Jurkat, Clone E6-1 (cell line): ENCODE measurements at regions not wholly inside any gene's neighbourhood (a gene's known extent, or its start where the extent isn't known, plus 50 kb on each side); places are given as distances from the start of the nearest gene placed in this dataset.

Experiments used
- DNase-seq: peaks from one replicate; pipeline ENCODE4 v3.0.0-alpha.2; 2011; ENCODE audit warnings: low read depth, low spot score
- H3K4me3 ChIP-seq: 2 replicates; pipeline ENCODE4 v1.5.1; 2011; ENCODE audit warnings: mild to moderate bottlenecking, low read length, control low read depth, moderate library complexity

DNA sequence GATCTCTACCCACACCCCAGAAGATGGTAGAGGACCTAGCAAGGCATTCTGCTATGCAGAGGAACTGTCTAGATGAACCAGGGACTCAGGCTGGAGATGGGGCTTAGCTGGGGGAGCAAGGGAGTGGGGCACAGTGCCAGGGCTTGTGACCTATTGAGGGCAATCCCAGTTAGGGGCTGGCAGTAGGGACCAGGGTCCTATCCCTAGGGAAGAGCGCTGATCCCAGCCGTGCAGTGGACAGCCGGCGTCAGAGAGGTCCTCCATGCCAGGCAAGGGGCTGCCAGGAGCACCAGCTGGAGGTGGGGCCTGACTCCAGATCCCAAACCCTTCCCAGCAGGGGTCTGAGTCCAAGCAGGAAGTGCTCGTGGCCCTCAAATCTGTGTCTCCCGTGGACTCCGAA lies 52.7 kb upstream of the NEURL1B start:
- H3K4me3 ChIP-seq: no peak overlapping the region
- no peak for DNase-seq

DNA sequence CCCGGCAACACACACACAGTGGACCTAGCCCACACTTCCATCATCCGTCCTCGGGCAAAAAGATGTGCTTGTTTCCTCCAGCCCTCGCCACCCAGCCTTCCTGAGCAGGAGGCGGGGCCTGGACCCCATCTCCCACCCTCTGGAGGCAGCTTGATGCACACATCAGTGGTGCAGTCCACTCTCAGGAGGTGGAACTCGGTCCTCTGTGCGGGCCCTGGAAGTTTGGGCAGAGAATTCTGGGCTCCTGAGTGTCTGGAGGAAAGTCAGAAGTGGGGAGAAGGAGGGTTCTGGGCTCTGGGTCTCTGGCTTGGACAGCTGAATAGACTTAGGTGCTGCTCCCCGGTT lies 54.0 kb upstream of the NEURL1B start:
- no peak overlapping the region for H3K4me3 ChIP-seq
- no peak for DNase-seq

DNA sequence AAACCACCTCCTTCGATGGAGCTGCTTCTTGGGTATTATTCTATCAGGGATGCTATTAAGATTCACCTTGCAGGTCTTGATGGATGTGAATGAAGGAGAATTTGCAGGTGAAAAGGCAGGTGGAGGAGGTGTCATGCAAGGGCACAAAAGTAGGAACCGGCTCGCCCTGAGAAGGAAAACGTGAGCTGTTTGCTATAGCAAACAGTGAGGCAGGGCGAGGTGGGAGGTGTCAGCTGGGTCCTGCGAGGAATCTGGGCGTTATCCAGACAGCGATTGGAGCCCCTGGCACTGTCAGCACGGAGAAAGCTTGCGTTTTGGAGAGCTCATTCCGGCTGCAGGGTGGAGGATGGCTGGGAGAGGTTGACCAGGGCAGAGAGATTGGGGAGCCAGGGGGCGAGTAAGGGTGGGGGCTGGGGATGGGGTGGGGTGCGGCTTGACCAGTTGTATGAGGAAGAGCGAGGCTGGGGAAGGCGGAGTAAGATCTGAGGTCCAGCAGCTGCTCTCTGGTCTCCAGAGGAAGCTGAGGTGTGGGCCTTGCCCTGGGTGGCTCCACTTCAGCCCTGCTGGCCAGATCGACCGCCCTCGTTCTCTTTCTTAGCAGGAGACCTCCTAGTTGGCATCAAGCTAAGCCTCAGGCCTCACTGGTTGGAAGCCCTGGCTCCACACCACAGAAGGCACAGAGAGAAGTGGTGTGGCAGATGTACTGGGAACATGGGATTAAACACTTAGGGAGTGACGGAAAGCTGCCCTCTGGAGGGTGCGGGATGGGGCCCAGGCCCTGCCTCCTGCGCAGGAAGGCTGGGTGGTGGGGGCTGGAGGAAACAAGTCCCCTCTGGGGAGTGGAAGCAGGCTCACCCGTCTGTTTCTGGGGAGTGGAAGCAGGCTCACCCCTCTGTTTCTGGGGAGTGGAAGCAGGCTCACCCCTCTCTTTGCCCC lies 54.7 kb upstream of the NEURL1B start:
- H3K4me3 ChIP-seq: no peak overlapping the region
- DNase-seq: no peak

DNA sequence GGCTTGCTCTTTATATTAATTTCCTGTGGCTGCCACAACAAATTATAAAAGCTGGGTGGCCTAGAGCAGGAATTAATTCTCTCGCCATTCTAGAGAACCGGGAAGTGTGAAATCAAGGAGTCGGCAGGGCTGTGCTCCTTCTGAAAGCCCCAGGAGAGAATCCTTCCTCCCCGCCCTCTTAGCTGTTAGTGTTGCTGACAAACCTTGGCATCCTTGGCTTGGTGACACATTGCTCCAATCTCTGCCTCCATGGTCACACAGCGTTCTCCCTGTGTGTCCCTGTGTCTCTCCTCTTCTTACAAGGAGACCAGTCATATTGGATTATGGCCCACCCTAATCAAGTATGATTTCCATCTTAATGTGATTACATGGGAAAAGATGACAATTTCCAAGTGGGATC lies 55.9 kb upstream of the NEURL1B start:
- DNase-seq: no peak
- no peak overlapping the region for H3K4me3 ChIP-seq

DNA sequence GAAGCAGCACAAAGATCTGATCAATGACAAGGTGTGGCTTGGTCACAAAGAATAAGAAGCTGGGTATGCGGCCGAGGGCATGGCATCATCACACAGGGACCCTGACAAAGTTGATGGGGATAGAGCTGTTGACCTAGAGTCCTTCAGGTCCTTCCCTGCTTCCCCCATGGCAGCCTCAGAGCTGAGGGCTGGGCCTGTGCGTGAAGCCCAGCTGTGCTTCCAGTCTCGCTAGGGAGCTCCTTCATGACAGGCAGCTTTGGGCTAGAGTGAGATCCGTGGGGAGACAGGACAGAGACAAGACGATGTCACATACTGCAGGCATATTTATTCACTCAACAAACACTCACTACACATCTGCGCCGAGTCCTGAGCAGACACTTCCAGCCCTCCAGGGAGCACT lies 56.4 kb upstream of the NEURL1B start:
- DNase-seq: no peak
- no peak overlapping the region for H3K4me3 ChIP-seq

DNA sequence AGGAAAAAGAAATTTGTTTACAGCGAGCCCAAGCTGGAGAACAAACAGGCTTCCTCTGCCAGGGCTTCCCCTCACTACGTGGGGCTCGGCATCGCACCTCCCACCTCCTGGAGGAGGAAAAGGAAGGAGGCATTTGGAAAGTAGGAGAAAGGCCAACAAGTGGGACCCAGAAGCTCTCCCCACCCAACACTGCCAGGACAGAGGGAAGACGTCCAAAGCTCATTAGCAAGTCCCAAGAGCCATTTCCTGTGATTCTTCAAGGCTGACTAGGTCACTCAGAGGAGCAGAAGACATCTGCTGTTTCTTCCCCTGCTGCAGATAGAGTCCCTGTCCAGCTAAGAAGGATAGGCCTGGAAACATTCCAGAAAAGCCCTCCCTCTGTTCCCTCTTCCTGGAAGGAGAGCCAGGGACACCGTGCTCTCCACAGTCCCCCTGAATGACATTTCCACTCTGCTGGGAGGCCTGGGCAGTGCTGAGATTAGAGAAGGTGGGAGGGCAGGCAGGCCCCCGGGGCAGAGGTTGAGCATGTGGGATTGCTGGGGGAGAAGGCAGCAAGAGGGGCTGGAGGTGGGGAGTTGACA lies 57.0 kb upstream of the NEURL1B start:
- no peak for DNase-seq
- no peak overlapping the region for H3K4me3 ChIP-seq

DNA sequence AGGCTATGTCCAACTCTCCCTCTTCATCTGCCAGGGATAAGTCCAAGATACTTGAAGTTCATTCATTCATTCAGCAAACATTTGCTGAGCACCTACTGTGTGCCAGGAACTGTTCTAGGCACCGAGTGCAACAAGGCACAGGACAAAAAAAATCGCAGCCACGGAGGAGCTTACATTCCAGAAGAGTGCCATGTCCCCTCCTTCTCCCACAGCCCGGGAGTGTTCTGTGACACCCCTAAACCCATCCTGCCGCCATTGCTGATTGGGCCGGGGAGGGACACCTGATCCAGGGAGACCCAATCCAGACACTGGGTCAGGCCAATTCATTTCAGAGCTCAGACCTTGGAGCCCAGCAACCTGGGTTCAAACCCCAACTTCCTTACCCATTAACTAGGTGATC lies 58.1 kb upstream of the NEURL1B start:
- H3K4me3 ChIP-seq: no peak overlapping the region
- no peak for DNase-seq

DNA sequence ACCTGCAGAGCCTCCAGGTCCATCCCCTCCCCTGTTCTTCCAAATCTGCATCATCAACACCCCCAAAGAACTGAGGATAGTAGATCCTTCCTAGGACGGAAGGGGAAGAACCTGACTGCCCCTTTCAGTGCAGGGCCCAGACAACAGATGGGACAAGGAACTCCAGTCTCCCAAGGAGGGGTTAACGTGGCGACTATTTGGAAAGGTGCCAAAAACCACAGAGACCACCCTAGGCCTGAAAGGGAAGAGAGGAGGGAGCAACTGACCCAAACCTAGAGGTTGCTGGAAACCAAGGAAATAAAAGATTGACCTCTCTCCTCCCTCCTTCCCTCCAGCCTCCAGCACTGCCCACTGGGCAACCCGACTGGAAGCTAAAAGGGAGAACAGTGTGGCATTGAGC lies 59.7 kb upstream of the NEURL1B start:
- H3K4me3 ChIP-seq: no peak overlapping the region
- no peak for DNase-seq

DNA sequence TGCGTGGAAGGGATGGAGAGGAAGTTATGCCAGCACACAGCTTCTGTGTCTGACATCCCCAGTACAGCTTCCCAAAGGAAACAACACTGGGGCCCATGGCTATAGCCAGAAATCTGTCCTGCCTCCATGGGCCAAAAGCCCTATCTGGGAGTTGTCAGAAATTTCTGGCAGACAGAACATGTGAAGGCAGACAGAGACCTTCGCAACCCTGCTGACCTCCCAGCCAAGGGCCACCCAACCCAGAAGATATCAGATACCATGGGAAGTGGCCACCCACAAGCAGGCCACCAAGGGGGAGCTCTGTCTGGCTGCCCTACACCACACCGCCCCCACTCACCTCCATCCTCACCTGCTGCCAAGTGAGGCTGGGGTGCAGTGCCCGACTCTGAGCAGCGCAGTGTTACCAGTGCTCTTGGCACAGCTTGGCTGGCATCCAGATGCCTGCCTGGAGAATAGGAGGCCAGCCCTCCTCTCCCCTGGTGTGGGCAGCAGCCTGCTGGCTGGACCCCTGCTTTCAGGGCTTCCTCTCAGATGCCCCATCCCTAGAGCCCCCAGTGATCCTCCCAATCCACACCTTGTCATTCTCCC lies 61.6 kb upstream of the NEURL1B start:
- H3K4me3 ChIP-seq: no peak overlapping the region
- DNase-seq: no peak

DNA sequence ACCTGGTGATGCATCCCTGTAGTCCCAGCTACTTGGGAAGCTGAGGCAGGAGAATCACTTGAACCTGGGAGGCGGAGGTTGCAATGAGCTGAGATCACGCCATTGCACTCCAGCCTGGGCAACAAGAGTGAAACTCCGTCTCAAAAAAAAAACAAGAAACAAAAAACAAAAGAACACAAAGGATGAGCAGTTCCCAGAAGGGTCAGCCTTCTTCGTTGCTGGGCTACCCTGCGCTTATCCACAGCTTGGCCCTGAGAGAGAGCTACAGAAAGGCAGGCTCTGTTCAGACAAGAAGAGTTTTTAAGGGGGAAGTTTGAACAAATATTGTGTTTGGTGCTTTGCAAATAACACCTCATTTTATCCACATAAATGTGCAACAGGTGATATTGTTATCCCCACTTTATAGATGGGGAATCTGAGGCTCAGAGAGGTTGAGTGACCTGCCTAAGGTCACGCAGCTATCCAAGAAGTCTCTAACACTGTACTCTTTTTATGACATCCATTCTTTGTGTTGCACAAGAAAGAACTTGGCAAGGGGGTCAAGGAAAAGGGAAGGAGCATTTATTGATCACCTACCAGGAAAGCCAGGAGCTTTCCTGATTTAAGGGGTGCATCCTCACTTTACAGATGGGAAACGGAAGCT lies 63.7 kb upstream of the NEURL1B start:
- no peak overlapping the region for H3K4me3 ChIP-seq
- no peak for DNase-seq

DNA sequence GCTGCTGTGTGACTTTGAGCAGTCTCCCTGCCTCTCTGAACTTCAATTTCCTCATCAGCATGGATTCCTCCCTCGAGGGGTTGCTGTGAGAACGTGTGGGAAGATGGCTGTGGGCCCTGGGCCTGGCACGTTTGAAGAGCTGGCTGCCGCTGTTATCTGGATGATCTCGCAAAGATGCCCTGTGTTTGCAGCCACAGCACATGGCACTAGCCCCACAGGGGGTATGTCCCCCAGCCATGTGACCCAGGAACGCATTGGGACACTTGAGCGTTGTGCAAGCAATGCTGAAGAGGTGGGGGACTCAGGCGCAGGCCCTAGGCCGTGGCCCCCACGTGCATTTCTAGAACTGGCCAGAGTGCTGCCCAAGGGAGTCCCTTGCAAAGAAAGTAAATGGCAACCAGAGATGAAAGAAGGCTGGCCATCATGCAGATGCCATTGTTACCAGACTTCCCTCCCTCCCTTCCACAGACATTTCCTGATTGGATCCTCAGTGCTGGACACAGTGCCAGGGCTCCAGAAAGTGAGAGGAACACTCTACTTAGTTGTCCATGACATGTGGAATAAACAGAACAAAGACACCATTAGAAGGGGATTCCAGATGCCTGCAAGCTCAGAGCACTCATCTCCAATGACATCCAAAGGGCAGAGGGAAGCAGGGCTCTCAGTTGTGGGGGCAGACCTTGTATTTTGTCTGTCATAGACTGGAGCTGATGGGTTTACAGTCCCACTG lies 65.1 kb upstream of the NEURL1B start:
- H3K4me3 ChIP-seq: no peak overlapping the region

DNA sequence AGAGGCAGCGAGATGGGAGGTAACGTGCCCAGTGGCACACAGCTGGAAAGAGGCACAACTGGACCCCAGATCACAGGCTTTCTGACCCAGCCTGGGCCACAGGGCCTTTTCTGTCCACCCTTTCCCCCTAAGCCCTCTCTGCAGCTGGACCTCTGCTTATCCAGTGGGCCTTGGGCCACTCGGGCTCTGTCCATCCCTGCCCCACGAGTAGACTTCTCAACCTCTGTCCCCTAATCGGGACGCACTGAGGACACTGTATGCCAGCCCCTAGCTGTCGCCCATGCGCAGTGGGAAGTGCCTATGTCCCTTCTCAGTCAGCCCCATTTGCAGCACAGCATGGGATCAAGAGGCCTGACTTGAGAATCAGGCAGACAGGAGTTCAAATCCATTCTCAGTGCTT lies 65.6 kb upstream of the NEURL1B start:
- no peak for DNase-seq

More for the DNA sequence above, 65.1 kb upstream of the NEURL1B start:
- DNase-seq: no peak

DNA sequence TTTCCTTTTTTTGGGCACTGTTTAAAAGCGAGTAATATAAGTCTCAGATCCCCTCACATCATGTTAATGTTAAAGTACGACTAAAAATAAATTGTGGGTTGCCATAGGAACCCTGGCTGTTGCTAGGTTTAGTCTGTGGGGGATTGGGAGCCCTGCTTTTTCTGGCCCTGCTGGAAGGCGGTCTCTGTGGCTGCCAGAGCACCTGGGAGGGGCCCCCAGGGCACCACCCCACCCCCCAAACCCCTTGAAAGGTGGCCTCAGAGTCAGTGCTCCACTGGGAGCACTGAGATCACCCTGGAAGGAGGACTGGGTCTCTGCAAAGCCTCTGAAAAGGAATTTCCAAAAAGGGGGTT lies 66.2 kb upstream of the NEURL1B start:
- no peak overlapping the region for H3K4me3 ChIP-seq
- DNase-seq: no peak

More for the DNA sequence above, 65.6 kb upstream of the NEURL1B start:
- H3K4me3 ChIP-seq: no peak overlapping the region

DNA sequence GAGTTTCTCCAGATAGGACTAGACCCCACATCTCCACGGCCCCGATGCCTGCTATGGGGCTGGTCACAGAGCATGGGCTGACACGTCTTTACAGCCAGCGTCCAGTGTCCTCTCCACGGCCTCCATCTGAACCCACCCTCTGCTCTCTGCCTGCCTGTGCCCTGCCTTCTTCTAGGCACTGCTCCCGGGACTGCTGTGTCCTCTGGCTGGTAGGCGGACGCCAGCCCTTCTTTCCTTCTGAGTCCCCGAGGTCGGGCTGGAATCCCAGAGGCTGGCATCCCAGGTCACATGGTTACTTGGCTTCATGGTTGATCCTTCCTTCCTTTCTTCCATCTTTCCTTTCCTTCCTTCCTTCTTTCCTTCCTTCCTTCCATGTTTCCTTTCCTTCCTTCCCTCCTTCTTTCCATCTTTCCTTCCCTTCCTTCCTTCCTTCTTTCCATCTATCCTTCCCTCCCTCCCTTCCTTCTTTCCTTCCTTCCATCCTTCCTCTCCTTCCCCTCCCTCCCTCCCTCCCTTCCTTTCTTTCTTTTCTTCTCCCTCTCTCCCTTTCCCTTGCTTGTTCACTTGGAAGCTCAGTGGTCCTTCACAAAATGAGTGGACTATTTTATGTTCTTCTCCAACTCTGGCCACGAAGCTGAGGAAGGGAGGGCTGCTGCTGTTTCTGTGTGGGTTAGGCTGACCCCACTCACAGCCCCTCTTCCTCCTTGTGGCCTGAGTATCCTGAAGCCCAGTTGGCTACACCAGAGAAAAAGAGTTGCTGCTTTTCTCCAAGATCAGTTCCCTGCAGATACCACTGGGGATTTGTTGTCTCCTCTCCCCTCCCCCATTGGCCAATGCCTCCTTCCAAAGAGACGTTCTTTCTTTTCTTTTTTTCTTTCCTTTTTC lies 66.8 kb upstream of the NEURL1B start:
- H3K4me3 ChIP-seq: no peak overlapping the region
- no peak for DNase-seq

DNA sequence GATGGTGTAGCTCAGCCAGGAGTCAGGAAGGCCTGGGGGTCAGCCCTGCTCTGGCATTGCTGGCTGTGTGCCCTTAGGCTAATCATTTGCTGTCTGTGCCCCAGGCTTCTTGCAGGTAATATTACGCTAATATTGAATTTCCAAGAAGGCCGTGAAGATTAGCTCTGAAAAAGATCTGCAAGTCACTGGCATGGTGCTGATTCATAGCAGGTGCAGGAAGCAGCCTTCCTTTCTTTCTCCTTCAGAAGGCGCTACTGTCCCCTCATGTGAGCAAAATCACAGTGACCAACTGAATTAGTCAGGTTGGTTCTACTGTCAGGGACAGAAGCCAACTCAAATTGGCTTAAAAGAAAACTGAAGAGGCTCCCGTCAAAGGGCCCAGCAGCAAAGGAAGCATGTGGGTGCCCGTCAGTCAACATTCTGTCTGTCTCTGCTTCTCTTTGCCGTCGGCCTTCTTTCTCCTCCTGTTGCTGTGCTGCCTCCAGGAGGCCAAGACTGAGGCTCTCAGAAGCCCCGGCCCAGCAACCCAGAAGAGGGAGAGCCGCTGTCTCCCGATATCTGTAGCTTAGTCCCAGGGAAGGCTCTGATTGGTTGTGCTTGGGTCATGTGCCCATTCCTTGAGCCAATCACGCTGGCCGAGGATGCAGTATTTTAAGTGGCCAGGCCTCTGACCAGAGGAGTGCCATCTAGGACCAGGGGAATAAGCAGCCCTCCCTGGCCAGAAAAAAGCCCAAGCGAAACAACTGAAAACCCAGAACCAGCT lies 67.8 kb upstream of the NEURL1B start:
- H3K4me3 ChIP-seq: no peak overlapping the region

DNA sequence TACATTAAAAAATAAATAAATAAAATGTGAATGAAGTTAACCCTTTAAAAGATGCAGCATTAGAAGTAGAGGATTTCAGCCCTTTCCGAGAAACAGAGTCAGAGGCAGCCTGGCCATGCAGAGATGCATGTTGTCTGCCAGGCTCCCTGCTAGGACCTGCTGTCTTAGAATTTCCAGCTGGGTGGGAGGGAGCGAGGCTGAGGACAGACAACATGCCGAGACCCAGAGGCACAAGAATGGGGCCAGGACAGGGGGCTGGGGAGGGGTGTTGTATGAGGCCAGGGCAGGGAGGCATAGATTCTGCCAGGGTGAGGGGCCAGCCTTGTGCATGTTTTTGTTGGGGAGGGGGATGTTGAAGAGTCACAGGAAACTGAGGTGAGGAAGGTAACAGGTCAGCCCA lies 68.6 kb upstream of the NEURL1B start:
- no peak for DNase-seq
- H3K4me3 ChIP-seq: no peak overlapping the region

More for the DNA sequence above, 67.8 kb upstream of the NEURL1B start:
- no peak for DNase-seq

DNA sequence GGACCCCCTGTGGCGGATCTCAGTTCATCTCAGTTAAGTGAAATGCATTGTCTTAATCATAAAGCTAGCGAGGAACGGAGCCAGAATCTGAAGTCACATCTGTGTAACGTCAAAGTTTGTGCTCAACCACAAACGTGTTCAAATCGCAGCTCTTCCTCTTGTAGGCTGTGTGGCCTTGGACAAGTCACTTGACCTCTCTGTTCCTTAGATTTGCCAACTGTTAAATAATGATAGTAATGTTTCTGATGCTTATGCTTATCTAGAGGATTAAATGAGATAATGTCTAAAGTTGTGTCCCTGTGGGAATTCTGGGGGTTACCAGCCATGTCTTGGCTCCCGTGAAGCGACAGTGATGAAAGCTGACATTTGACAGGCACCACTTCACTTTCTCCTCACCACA lies 69.2 kb upstream of the NEURL1B start:
- DNase-seq: no peak

DNA sequence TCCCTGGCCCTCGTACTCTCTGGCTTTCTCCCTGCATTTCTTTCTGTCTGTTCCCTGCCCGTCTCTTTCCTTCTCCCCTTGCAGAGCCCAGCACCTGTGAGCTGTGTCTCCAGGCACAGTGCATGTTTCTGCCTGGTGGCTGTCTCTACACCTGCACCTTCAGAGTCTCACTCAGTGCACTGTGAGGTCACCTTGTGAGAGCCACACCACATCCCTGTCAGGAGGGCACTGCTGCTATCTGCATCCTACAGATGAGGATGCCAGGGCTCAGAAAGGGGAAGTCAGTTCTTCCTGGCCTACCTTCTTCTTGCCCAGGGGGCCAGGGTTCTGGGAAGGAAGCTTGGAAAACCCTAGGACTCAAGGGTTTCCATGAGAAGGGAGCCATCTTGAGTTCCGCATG lies 69.7 kb upstream of the NEURL1B start:
- DNase-seq: no peak
- H3K4me3 ChIP-seq: no peak overlapping the region

More for the DNA sequence above, 69.2 kb upstream of the NEURL1B start:
- no peak overlapping the region for H3K4me3 ChIP-seq
